ENCODE measurements at regions not wholly inside any gene's neighbourhood (a gene's known extent, or its start where the extent isn't known, plus 50 kb on each side); places are given as distances from the start of the nearest gene placed in this dataset.
A peak's percentile ranks its signal among the peaks of the same experiment; 100 is the strongest.

DNA sequence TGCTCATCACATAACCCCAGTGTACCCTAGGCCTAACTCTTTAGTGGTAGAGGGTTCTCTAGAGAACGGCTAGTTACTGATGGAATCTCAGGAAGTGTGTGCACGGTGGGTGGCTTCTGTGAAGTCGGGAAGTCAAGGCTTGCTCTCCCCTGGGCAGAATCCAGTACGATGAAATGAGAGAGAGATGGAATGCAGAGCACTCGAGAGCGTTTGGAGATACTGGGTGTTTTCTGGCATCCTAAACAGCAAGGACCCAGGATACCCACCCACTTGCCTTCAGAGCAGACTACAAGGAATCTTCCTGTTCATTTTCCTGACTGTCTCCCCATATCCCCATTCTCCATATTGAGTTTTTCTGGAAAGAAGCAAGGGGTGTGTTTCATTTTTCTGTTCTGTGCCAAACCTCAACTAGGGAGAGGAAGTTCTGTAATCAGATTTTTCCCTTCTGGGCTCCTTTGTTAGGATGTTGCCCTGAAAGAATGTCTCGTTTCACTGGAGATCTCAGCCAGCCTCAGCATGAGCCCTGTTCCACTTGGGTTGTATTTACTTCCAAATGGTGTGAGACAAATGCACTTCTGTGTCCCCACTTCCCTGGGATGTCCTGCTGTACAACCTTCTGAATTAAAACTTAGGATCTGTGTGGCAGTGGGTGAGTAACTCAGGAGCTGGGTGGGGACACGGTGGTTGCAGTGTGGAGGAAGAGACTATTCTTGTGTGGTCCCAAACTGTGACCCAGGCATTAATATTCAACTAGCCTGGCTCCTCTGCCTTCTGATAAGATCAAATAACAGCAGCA is 108.9 kb upstream of the SPRY4 start:
- BruUV-seq (replicated peaks): no TSS peak
- FAIRE-seq (peak; percentile 67), DNase-seq (ENCODE audit: low read depth, low spot score) (peak; percentile 43)
- ChIA-PET CTCF (interaction anchor here (1.3 to 1.4 kb wide), 2 partner anchors 9 to 115 kb away, joined by 3 to 4 read pairs; no protein-coding TSS in a partner anchor), POLR2A (no interaction called here)
- no peak overlapping the region for H3K27ac ChIP-seq (ENCODE audit: insufficient read depth, low read depth, low read length)
- intact Hi-C loops (cut with micrococcal nuclease): no loop called here
- no peak for TF ChIP-seq FOS (IDR thresholded peaks at IDR 0.05; ENCODE audit: borderline replicate concordance, insufficient read depth, low read length)
- TF ChIP-seq GATA2 (IDR thresholded peaks at IDR 0.05; ENCODE audit: insufficient read depth, insufficient read length, low read depth, low read length): no peak
- no peak for TF ChIP-seq POLR2AphosphoS5 (IDR thresholded peaks at IDR 0.05; ENCODE audit: insufficient read depth, low read depth, low read length)
- TF ChIP-seq POLR2A (IDR thresholded peaks at IDR 0.05; ENCODE audit: low read depth, low read length): no peak
- TF ChIP-seq JUN (IDR thresholded peaks at IDR 0.05; ENCODE audit: borderline replicate concordance, insufficient read depth, insufficient read length, low read depth): no peak
- no peak for TF ChIP-seq EZH2 (IDR thresholded peaks at IDR 0.05; ENCODE audit: borderline replicate concordance, low read depth, low read length, severe bottlenecking)
- TF ChIP-seq, protein P1, sequence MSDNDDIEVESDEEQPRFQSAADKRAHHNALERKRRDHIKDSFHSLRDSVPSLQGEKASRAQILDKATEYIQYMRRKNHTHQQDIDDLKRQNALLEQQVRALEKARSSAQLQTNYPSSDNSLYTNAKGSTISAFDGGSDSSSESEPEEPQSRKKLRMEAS (IDR thresholded peaks at IDR 0.05; ENCODE audit: insufficient read depth, insufficient read length): no peak
- H3K36me3 ChIP-seq (ENCODE audit: control insufficient read depth in 2 of 2, extremely low read depth in 1 of 2, insufficient read depth in 2 of 2, low read length in 2 of 2): no peaks in the 10 kb centered on the region
- no peaks in the 10 kb centered on the region for H3K9me1 ChIP-seq (replicated peaks; ENCODE audit: control insufficient read depth, extremely low read depth, insufficient read depth, low read length)
- no peak overlapping the region for H3K4me3 ChIP-seq (replicated peaks in 1 of 3; ENCODE audit: insufficient read depth in 1 of 3, low read depth in 1 of 3, low read length in 3 of 3)
- H3K4me2 ChIP-seq (ENCODE audit: insufficient read depth, low read length): no peak overlapping the region
- no peaks in the 10 kb centered on the region for H3K9me3 ChIP-seq (replicated peaks; ENCODE audit: control insufficient read depth, insufficient read depth, low read length)
- dilution Hi-C loops (cut with MboI; ENCODE audit: extremely low pct_ligation_motif_present, low sequenced_read_pairs): no loop called here
- H3K79me2 ChIP-seq (ENCODE audit: control insufficient read depth, insufficient read depth, low read length): no peaks in the 10 kb centered on the region
- peaks cover 19% of the 10 kb centered on the region for H3K4me1 ChIP-seq (ENCODE audit: control insufficient read depth, extremely low read depth, insufficient read depth, low read length)
- peak overlapping the region; percentile 35 for H2AFZ ChIP-seq (ENCODE audit: low read depth, low read length)
- no peak overlapping the region for H3K9ac ChIP-seq (replicated peaks; ENCODE audit: extremely low read depth, insufficient read depth, low read length)
- no peaks in the 10 kb centered on the region for H3K27me3 ChIP-seq (ENCODE audit: control insufficient read depth in 2 of 2, insufficient read depth in 2 of 2, low read length in 2 of 2)
- no peaks in the 10 kb centered on the region for H4K20me1 ChIP-seq (replicated peaks; ENCODE audit: control insufficient read depth, extremely low read depth, insufficient read depth, low read length)
